ENCODE measurements at regions not wholly inside any gene's neighbourhood (a gene's known extent, or its start where the extent isn't known, plus 50 kb on each side); places are given as distances from the start of the nearest gene placed in this dataset.

DNA sequence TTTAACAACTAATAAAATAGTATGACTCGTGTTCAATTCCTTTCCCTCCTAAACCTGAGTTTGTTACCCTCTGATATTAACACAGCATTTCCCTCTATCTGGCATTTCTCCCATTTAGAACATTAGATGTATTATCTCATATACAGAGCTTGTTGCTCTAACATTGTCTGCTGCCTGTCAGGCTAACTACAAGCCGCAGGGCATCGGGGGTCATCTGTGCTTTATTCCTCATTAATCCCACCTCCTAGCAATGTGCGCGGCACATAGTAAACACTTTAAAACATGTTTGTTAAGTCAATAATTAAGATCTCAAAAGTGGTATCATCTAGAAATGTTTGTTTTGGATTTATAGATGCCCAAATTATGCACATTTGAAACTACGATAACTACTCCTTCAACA, 52.9 kb upstream of the NEBL start:
- DNase-seq (no peak), FAIRE-seq (no peak)
- TF ChIP-seq, protein P1, sequence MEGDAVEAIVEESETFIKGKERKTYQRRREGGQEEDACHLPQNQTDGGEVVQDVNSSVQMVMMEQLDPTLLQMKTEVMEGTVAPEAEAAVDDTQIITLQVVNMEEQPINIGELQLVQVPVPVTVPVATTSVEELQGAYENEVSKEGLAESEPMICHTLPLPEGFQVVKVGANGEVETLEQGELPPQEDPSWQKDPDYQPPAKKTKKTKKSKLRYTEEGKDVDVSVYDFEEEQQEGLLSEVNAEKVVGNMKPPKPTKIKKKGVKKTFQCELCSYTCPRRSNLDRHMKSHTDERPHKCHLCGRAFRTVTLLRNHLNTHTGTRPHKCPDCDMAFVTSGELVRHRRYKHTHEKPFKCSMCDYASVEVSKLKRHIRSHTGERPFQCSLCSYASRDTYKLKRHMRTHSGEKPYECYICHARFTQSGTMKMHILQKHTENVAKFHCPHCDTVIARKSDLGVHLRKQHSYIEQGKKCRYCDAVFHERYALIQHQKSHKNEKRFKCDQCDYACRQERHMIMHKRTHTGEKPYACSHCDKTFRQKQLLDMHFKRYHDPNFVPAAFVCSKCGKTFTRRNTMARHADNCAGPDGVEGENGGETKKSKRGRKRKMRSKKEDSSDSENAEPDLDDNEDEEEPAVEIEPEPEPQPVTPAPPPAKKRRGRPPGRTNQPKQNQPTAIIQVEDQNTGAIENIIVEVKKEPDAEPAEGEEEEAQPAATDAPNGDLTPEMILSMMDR (IDR thresholded peaks at IDR 0.05; ENCODE audit: borderline replicate concordance, extremely low read depth, insufficient read depth): no peak
- Histone ChIP-seq H3K4me1 (ENCODE audit: control insufficient read depth in 2 of 3, insufficient read depth in 2 of 3, low read depth in 1 of 3, low read length in 3 of 3) (no peaks in the 10 kb centered on the region), H3K4me3 (ENCODE audit: low read length in 3 of 3) (no peak overlapping the region), H3K9me3 (ENCODE audit: control insufficient read depth in 2 of 3, insufficient read depth in 1 of 3, low read length in 3 of 3) (no peaks in the 10 kb centered on the region), H3K27me3 (ENCODE audit: control insufficient read depth, insufficient read depth, low read length) (no peaks in the 10 kb centered on the region), H3K27ac (ENCODE audit: low read depth in 2 of 2, low read length in 2 of 2) (no peak overlapping the region), H3K9ac (ENCODE audit: low read length in 3 of 3) (no peak overlapping the region), H3K36me3 (ENCODE audit: control insufficient read depth in 2 of 3, insufficient read depth in 3 of 3, low read length in 3 of 3) (peaks cover 0 to 3% (median 0%) of the 10 kb centered on the region in 3 donors)
- intact Hi-C loops (cut with DNase I): no loop called here

GRCh38 chr10:20948686-20949327, 51.7 kb upstream of the NEBL start:
- no peaks in the 10 kb centered on the region for H3K27me3 ChIP-seq (ENCODE audit: control insufficient read depth, insufficient read depth, low read length)

More at GRCh38 chr10:20948686-20949327, 51.7 kb upstream of the NEBL start:
- Histone ChIP-seq H3K9me3 (ENCODE audit: control insufficient read depth in 2 of 3, insufficient read depth in 1 of 3, low read length in 3 of 3) (no peaks in the 10 kb centered on the region), H3K4me3 (ENCODE audit: low read length in 3 of 3) (no peak overlapping the region), H3K4me1 (ENCODE audit: control insufficient read depth in 2 of 3, insufficient read depth in 2 of 3, low read depth in 1 of 3, low read length in 3 of 3) (no peaks in the 10 kb centered on the region), H3K9ac (ENCODE audit: low read length in 3 of 3) (no peak overlapping the region), H3K27ac (ENCODE audit: low read depth in 2 of 2, low read length in 2 of 2) (no peak overlapping the region), H3K36me3 (ENCODE audit: control insufficient read depth in 2 of 3, insufficient read depth in 3 of 3, low read length in 3 of 3) (peaks cover 0 to 3% (median 0%) of the 10 kb centered on the region in 3 donors)
- DNase-seq (no peak), FAIRE-seq (no peak)
- intact Hi-C loops (cut with DNase I): no loop called here
- TF ChIP-seq, protein P1 (IDR thresholded peaks at IDR 0.05; ENCODE audit: borderline replicate concordance, extremely low read depth, insufficient read depth): no peak
